ENCODE measurements at regions not wholly inside any gene's neighbourhood (a gene's known extent, or its start where the extent isn't known, plus 50 kb on each side); places are given as distances from the start of the nearest gene placed in this dataset.

GRCh38 chr4:179989975-179990374 is 2253.2 kb upstream of the TENM3 start:
- ATAC-seq: peak; percentile 99
- BruUV-seq (replicated peaks): no TSS peak
- H3K27ac ChIP-seq (ENCODE audit: control insufficient read depth, insufficient read depth): peak overlapping the region; percentile 37; the same call in 1 of the 2 replicates
- H3K36me3 ChIP-seq (ENCODE audit: control insufficient read depth in 2 of 2, insufficient read depth in 2 of 2, low read length in 1 of 2): no peaks in the 10 kb centered on the region
- no peaks in the 10 kb centered on the region for H3K27me3 ChIP-seq (replicated peaks in 1 of 2; ENCODE audit: control insufficient read depth in 2 of 2, insufficient read depth in 2 of 2, low read length in 1 of 2)
- H3K4me1 ChIP-seq (ENCODE audit: control insufficient read depth, insufficient read depth, low read length): peaks cover 5% of the 10 kb centered on the region; the same call in 1 of the 2 replicates
- peak overlapping the region; percentile 11; the same call in 1 of the 2 replicates for H2AFZ ChIP-seq (ENCODE audit: control insufficient read depth, low read depth, low read length)
- H3K4me3 ChIP-seq: no peak overlapping the region
- TF ChIP-seq CHD1 (IDR thresholded peaks at IDR 0.05; ENCODE audit: low read depth, low read length) (no peak), SIN3A (IDR thresholded peaks at IDR 0.05; ENCODE audit: low read depth, low read length) (no peak), NR2F1 (conservative IDR thresholded peaks at IDR 0.05) (no peak), CBX5 (IDR thresholded peaks at IDR 0.05; ENCODE audit: low read depth) (peak; percentile 74; the same call in 1 of the 2 replicates), NFIC (IDR thresholded peaks at IDR 0.05; ENCODE audit: low read depth, low read length) (peak; percentile 79), FOS (IDR thresholded peaks at IDR 0.05; ENCODE audit: borderline replicate concordance, extremely low read depth, insufficient read length) (no peak), ETV6 (conservative IDR thresholded peaks at IDR 0.05 in 1 of 2, IDR thresholded peaks at IDR 0.05 in 1 of 2; ENCODE audit: borderline replicate concordance in 1 of 2, low read depth in 1 of 2) (no peak), SRF (IDR thresholded peaks at IDR 0.05; ENCODE audit: low read depth in 2 of 2, low read length in 2 of 2) (0 out of 4 replicates have a peak, but pooled peaks of 1 of the 2 experiments have one; percentile 51), CBFB (IDR thresholded peaks at IDR 0.05; ENCODE audit: low read depth) (0 out of 2 replicates have a peak, but pooled peaks have one; percentile 63), ZNF24 (IDR thresholded peaks at IDR 0.05) (no peak), RCOR1 (conservative IDR thresholded peaks at IDR 0.05; ENCODE audit: low read depth, low read length) (no peak), MEF2A (IDR thresholded peaks at IDR 0.05; ENCODE audit: insufficient read depth, low read depth, low read length) (peak; percentile 95), EED (IDR thresholded peaks at IDR 0.05; ENCODE audit: low read depth) (0 out of 2 replicates have a peak, but pooled peaks have one; percentile 41), PML (IDR thresholded peaks at IDR 0.05; ENCODE audit: low read length) (peak; percentile 39; the same call in 1 of the 2 replicates), BHLHE40 (IDR thresholded peaks at IDR 0.05; ENCODE audit: borderline replicate concordance in 1 of 2, low read depth in 2 of 2, low read length in 1 of 2) (peak; percentile 67 to 68; a peak in 3 of 4 replicates), FOXM1 (IDR thresholded peaks at IDR 0.05; ENCODE audit: low read depth, low read length) (0 out of 2 replicates have a peak, but pooled peaks have one; percentile 52), MEF2B (IDR thresholded peaks at IDR 0.05; ENCODE audit: partially characterized antibody, poor library complexity, severe bottlenecking) (peak; percentile 77), PAX5 (IDR thresholded peaks at IDR 0.05; ENCODE audit: borderline replicate concordance, low read depth, low read length) (peak; percentile 68; the same call in 1 of the 2 replicates), ASH2L (IDR thresholded peaks at IDR 0.05; ENCODE audit: borderline replicate concordance, low read depth) (0 out of 2 replicates have a peak, but pooled peaks have one; percentile 62), RUNX3 (IDR thresholded peaks at IDR 0.05; ENCODE audit: low read length) (peak; percentile 94), RBBP5 (conservative IDR thresholded peaks at IDR 0.05) (0 out of 2 replicates have a peak, but pooled peaks have one; percentile 36), IKZF2 (IDR thresholded peaks at IDR 0.05) (peak; percentile 70 to 76; a peak in 3 of 4 replicates), ATF2 (IDR thresholded peaks at IDR 0.05; ENCODE audit: low read length) (peak; percentile 49; the same call in 1 of the 2 replicates), RAD51 (IDR thresholded peaks at IDR 0.05) (no peak; the same call in 1 of the 2 replicates)
- no peaks in the 10 kb centered on the region for H4K20me1 ChIP-seq (ENCODE audit: control insufficient read depth, insufficient read depth)
- POLR2A ChIA-PET: no interaction called here
- intact Hi-C loops (cut with micrococcal nuclease; ENCODE audit: unreplicated experiment) (no loop called here), in situ Hi-C loops (cut with MboI) (no loop called here)
- H3K4me2 ChIP-seq (ENCODE audit: control insufficient read depth, insufficient read depth): peak overlapping the region; percentile 43; the same call in 1 of the 2 replicates
- H3K79me2 ChIP-seq (ENCODE audit: control insufficient read depth, insufficient read depth, low read length): no peaks in the 10 kb centered on the region
- DNase-seq (ENCODE audit: low read depth, low spot score): peak; percentile 85
- RAD21 ChIA-PET (ENCODE audit: unreplicated experiment): interaction anchor here (1.2 kb wide), 1 partner anchor 39 kb away, joined by 4 read pairs; no protein-coding TSS in a partner anchor
- no peak overlapping the region for H3K9ac ChIP-seq (ENCODE audit: control insufficient read depth, insufficient read depth, low read length)
- WGBS (ENCODE audit: insufficient coverage, insufficient replicate concordance, low lambda C conversion rate, missing lambda C conversion rate): 7% methylated on average over 4 of the region's 4 CpGs
- H3K9me3 ChIP-seq (replicated peaks; ENCODE audit: control insufficient read depth, insufficient read depth, low read length): peaks cover 2% of the 10 kb centered on the region; the same call in 1 of the 3 replicates
- CTCF ChIA-PET: interaction anchor here (0.8 to 1.3 kb wide), 2 partner anchors 11 to 123 kb away, joined by 3 read pairs; no protein-coding TSS in a partner anchor
- FAIRE-seq: peak; percentile 94
- SMC1A ChIA-PET (ENCODE audit: uncharacterized antibody, unreplicated experiment): interaction anchor here (0.9 to 1.6 kb wide), 2 partner anchors 39 to 52 kb away, joined by 3 to 5 read pairs; no protein-coding TSS in a partner anchor

All from GM12878 (cell line).